ENCODE measurements at regions not wholly inside any gene's neighbourhood (a gene's known extent, or its start where the extent isn't known, plus 50 kb on each side); places are given as distances from the start of the nearest gene placed in this dataset.

GRCh38 chr2:222802514-222803196 lies 58.2 kb upstream of the ACSL3 start:
- TF ChIP-seq CTCF (IDR thresholded peaks at IDR 0.05) = no peak
- no peak for TF ChIP-seq POLR2AphosphoS5 (IDR thresholded peaks at IDR 0.05)
- TF ChIP-seq POLR2A (IDR thresholded peaks at IDR 0.05) = no peak
